B cell (primary cell): ENCODE measurements at regions not wholly inside any gene's neighbourhood (a gene's known extent, or its start where the extent isn't known, plus 50 kb on each side); places are given as distances from the start of the nearest gene placed in this dataset.

Source experiments
- ATAC-seq: fragments of 200-7000 bp; cut with Tn5 transposase; one replicate; pipeline ENCODE4 v1.10.0; 2021; ENCODE audit warnings: low read depth, mild to moderate bottlenecking, moderate number of reproducible peaks, moderate library complexity
- CTCF ChIA-PET: fragments of 350-600 bp; sonication (Branson Sonifier 250); formaldehyde crosslinking; loops from one replicate; lab custom pipeline; 2021; ENCODE audit warnings: antibody characterized with exemption, inconsistent platforms; lab: Charles Lee
- POLR2A ChIA-PET: fragments of 350-600 bp; sonication (Branson Sonifier 250); formaldehyde crosslinking; loops from one replicate; lab custom pipeline; 2021; ENCODE audit warnings: antibody characterized with exemption; lab: Charles Lee
- DNase-seq: peaks from one replicate; pipeline ENCODE4 v3.0.0; 2013
- H2AFZ ChIP-seq: 2 replicates; pipeline ENCODE4 v1.6.1; 2012; ENCODE audit warnings: mild to moderate bottlenecking, low read depth, low read length; ENCODE audit not compliant: insufficient read depth, poor library complexity, severe bottlenecking
- H3K27ac ChIP-seq, 2 donors: 1 replicate in 1 of 2; 2 replicates in 1 of 2; pipeline ENCODE4 v1.5.1; 2012 to 2013; ENCODE audit warnings: low read length in 2 of 2, mild to moderate bottlenecking in 2 of 2, moderate library complexity in 1 of 2
- H3K27me3 ChIP-seq, 4 experiments: fragments of 200-600 bp in 1 of 4; sonication (generic) in 1 of 4; replicated peaks in 1 of 4; 1 replicate in 2 of 4; 2 replicates in 2 of 4; pipeline versions ENCODE4 v1.6.1 to v1.7.0; 2013 to 2016; ENCODE audit warnings: low read length in 3 of 4, mild to moderate bottlenecking in 2 of 4, mixed read lengths in 1 of 4, moderate library complexity in 1 of 4; ENCODE audit not compliant: insufficient read depth in 4 of 4, control insufficient read depth in 3 of 4; ENCODE audit errors: control extremely low read depth in 1 of 4
- H3K36me3 ChIP-seq, 2 experiments: replicated peaks in 1 of 2; 1 replicate in 1 of 2; 2 replicates in 1 of 2; pipeline versions ENCODE4 v1.6.1 to v1.7.1; 2013; ENCODE audit warnings: low read length in 1 of 2; ENCODE audit not compliant: insufficient read depth in 2 of 2, control insufficient read depth in 1 of 2; ENCODE audit errors: control extremely low read depth in 1 of 2, extremely low read depth in 1 of 2
- H3K4me1 ChIP-seq, 2 donors: fragments of 200-600 bp in 1 of 2; sonication (generic) in 1 of 2; 1 replicate in 1 of 2; 2 replicates in 1 of 2; pipeline versions ENCODE4 v1.5.1 to v1.6.1; 2013 to 2017; ENCODE audit warnings: low read length in 2 of 2; ENCODE audit not compliant: control insufficient read depth in 2 of 2, insufficient read depth in 2 of 2
- H3K4me2 ChIP-seq: replicated peaks from 2 replicates; pipeline ENCODE3; 2012; ENCODE audit warnings: mild to moderate bottlenecking, low read depth, low read length; ENCODE audit not compliant: poor library complexity, severe bottlenecking
- H3K4me3 ChIP-seq, 5 experiments: fragments of 200-600 bp in 1 of 5; sonication (generic) in 1 of 5; 1 replicate in 3 of 5; 2 replicates in 2 of 5; pipeline versions ENCODE4 v1.5.1 to v1.7.0; 2011 to 2016; ENCODE audit warnings: low read length in 4 of 5, mild to moderate bottlenecking in 4 of 5, low read depth in 2 of 5, control low read depth in 1 of 5, moderate library complexity in 1 of 5; ENCODE audit not compliant: insufficient read depth in 1 of 5; ENCODE audit errors: control extremely low read depth in 1 of 5, extremely low read depth in 1 of 5
- H3K79me2 ChIP-seq: fragments of 200-600 bp; sonication (generic); one replicate; pipeline ENCODE4 v1.6.0; 2016; ENCODE audit warnings: low read length; ENCODE audit not compliant: control insufficient read depth, insufficient read depth
- H3K9ac ChIP-seq: fragments of 200-600 bp; sonication (generic); 2 replicates; pipeline ENCODE4 v1.6.1; 2017; ENCODE audit warnings: mild to moderate bottlenecking, low read length, moderate library complexity
- H3K9me3 ChIP-seq, 3 donors: one replicate each; pipeline versions ENCODE4 v1.6.1 to v1.7.1; 2013; ENCODE audit warnings: low read length in 2 of 3; ENCODE audit not compliant: control insufficient read depth in 2 of 3, insufficient read depth in 1 of 3; ENCODE audit errors: control extremely low read depth in 1 of 3
- H4K20me1 ChIP-seq: 2 replicates; pipeline ENCODE4 v1.6.0; 2012; ENCODE audit warnings: mild to moderate bottlenecking, low read length; ENCODE audit not compliant: insufficient read depth, control insufficient read depth, poor library complexity, severe bottlenecking
- H3K27ac Mint-ChIP-seq: one replicate; pipeline ENCODE4 v1.8.0; 2021; ENCODE audit warnings: mixed read lengths
- H3K27me3 Mint-ChIP-seq: one replicate; pipeline ENCODE4 v1.8.0; 2021; ENCODE audit warnings: mixed read lengths
- H3K4me1 Mint-ChIP-seq: one replicate; pipeline ENCODE4 v1.8.0; 2021; ENCODE audit warnings: mixed read lengths
- H3K4me3 Mint-ChIP-seq: one replicate; pipeline ENCODE4 v1.8.0; 2021; ENCODE audit warnings: mixed read lengths
- H3K9me3 Mint-ChIP-seq: one replicate; pipeline ENCODE4 v1.8.0; 2022; ENCODE audit warnings: mixed read lengths; ENCODE audit not compliant: insufficient read depth
- EZH2 ChIP-seq: IDR thresholded peaks from 2 replicates; pipeline ENCODE4 v1.6.1; 2012; ENCODE audit warnings: borderline replicate concordance, low read depth, mild to moderate bottlenecking, moderate library complexity, low read length; ENCODE audit not compliant: insufficient read depth, poor library complexity, severe bottlenecking
- WGBS: methylation state at CpG from one replicate; pipeline ENCODE4 v1.1.5; 2013; ENCODE audit warnings: missing lambda C conversion rate; ENCODE audit not compliant: insufficient coverage; 5-methylcytosine and 5-hydroxymethylcytosine counted together
- intact Hi-C: fragments of 100-400 bp; cut with micrococcal nuclease; formaldehyde crosslinking; loops from one replicate; pipeline ENCODE4 v1.10.0; 2022
- TF ChIP-seq, protein P1 (sequence below): fragments of 200-600 bp; IDR thresholded peaks from one replicate; pipeline ENCODE4 v1.8.0; 2022; ENCODE audit warnings: antibody characterized with exemption, mild to moderate bottlenecking

DNA sequence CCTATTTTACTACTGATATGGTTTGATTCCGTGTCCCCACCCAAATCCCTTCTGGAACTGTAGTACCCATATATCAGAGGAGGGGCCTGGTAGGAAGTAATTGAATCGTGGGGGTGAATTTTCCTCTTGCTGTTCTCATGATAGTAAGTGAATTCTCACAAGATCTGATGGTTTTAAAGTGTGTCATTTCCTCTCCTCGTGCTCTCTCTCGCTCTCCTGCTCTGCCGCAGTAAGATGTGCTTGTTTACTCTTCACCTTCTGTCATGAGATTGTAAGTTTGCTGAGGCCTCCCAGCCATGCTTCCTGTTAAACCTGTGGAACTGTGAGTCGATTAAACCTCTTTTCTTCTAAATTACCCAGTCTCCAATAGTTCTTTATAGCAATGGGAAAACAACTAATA lies 81.2 kb upstream of the ZBTB20 start:
- POLR2A ChIA-PET = no interaction called here
- Histone ChIP-seq H3K4me3 (no peak overlapping the region), H3K27ac (no peak overlapping the region), H3K36me3 (no peaks in the 10 kb centered on the region), H3K4me2 (no peak overlapping the region), H4K20me1 (no peaks in the 10 kb centered on the region), H3K27me3 (peaks cover 0 to 4% (median 1%) of the 10 kb centered on the region in 4 experiments), H2AFZ (no peak overlapping the region), H3K79me2 (no peaks in the 10 kb centered on the region), H3K9me3 (peaks cover 0 to 2% (median 0%) of the 10 kb centered on the region in 3 donors), H3K9ac (no peak overlapping the region), H3K4me1 (no peaks in the 10 kb centered on the region)
- Mint-ChIP-seq H3K4me3 (no peak overlapping the region), H3K4me1 (no peaks in the 10 kb centered on the region), H3K27me3 (peaks cover 10% of the 10 kb centered on the region), H3K9me3 (no peaks in the 10 kb centered on the region), H3K27ac (no peak overlapping the region)
- CTCF ChIA-PET = no interaction called here
- no peak for DNase-seq
- intact Hi-C loops = no loop called here
- ATAC-seq = no peak
- 74% methylated on average over 3 of the region's 6 CpGs for WGBS
- TF ChIP-seq, protein P1, sequence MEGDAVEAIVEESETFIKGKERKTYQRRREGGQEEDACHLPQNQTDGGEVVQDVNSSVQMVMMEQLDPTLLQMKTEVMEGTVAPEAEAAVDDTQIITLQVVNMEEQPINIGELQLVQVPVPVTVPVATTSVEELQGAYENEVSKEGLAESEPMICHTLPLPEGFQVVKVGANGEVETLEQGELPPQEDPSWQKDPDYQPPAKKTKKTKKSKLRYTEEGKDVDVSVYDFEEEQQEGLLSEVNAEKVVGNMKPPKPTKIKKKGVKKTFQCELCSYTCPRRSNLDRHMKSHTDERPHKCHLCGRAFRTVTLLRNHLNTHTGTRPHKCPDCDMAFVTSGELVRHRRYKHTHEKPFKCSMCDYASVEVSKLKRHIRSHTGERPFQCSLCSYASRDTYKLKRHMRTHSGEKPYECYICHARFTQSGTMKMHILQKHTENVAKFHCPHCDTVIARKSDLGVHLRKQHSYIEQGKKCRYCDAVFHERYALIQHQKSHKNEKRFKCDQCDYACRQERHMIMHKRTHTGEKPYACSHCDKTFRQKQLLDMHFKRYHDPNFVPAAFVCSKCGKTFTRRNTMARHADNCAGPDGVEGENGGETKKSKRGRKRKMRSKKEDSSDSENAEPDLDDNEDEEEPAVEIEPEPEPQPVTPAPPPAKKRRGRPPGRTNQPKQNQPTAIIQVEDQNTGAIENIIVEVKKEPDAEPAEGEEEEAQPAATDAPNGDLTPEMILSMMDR = no peak
- no peak for TF ChIP-seq EZH2

DNA sequence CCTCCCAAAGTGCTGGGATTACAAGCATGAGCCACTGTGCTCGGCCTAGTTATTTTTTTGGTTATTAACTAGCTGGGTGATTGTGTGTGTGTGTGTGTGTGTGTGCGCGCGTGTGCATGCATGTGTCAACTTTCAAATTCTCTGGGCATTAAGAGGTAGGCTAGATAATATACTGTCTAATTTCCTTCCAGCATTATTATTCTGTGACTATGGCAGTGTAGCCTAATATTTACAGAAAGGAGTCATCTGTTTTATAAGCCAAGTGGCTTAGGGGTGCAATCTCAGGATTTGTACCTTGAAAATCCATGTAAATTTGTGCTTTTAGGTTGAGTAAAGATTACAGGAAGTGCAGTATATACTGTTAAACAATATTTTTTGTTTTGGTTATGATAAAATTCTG lies 85.1 kb upstream of the ZBTB20 start:
- H3K36me3 ChIP-seq = no peaks in the 10 kb centered on the region
- CTCF ChIA-PET = no interaction called here
- no CpG with 5 or more reads among the region's 4 CpGs for WGBS
- no peak overlapping the region for H2AFZ ChIP-seq
- H3K79me2 ChIP-seq = no peaks in the 10 kb centered on the region
- DNase-seq (no peak), ATAC-seq (no peak)
- H3K9me3 Mint-ChIP-seq = no peaks in the 10 kb centered on the region
- peaks cover 4% of the 10 kb centered on the region for H3K27me3 Mint-ChIP-seq
- H3K27ac Mint-ChIP-seq = no peak overlapping the region
- H3K9me3 ChIP-seq = peaks cover 0 to 2% (median 0%) of the 10 kb centered on the region in 3 donors
- no peaks in the 10 kb centered on the region for H4K20me1 ChIP-seq
- H3K4me1 ChIP-seq = no peaks in the 10 kb centered on the region
- peaks cover 0 to 3% (median 0%) of the 10 kb centered on the region in 4 experiments for H3K27me3 ChIP-seq
- no peak overlapping the region for H3K4me3 Mint-ChIP-seq
- POLR2A ChIA-PET = interaction anchor here (0.7 kb wide), 1 partner anchor 593 kb away, joined by 5 read pairs; no protein-coding TSS in a partner anchor
- intact Hi-C loops = no loop called here
- no peak overlapping the region for H3K4me2 ChIP-seq
- no peaks in the 10 kb centered on the region for H3K4me1 Mint-ChIP-seq
- H3K4me3 ChIP-seq = no peak overlapping the region
- H3K27ac ChIP-seq = no peak overlapping the region
- H3K9ac ChIP-seq = no peak overlapping the region
- TF ChIP-seq EZH2 = no peak
- TF ChIP-seq, protein P1 = no peak
